Chondrocyte (in vitro differentiated cells): ENCODE measurements at regions not wholly inside any gene's neighbourhood (a gene's known extent, or its start where the extent isn't known, plus 50 kb on each side); places are given as distances from the start of the nearest gene placed in this dataset.

Experiments used
- DNase-seq: peaks from one replicate; pipeline ENCODE4 v3.0.0; 2021; ENCODE audit warnings: mixed read lengths, low spot score
- H3K27ac Mint-ChIP-seq: one replicate; pipeline ENCODE4 v1.8.0; 2021; ENCODE audit warnings: mild to moderate bottlenecking, moderate library complexity, mixed read lengths; ENCODE audit not compliant: unreplicated experiment
- H3K27me3 Mint-ChIP-seq: 2 replicates; pipeline ENCODE4 v1.8.0; 2021; ENCODE audit warnings: low read depth, mixed read lengths
- H3K36me3 Mint-ChIP-seq: 2 replicates; pipeline ENCODE4 v1.8.0; 2021; ENCODE audit warnings: low read depth, mixed read lengths
- H3K4me1 Mint-ChIP-seq: 2 replicates; pipeline ENCODE4 v1.8.0; 2021; ENCODE audit warnings: low read depth, mild to moderate bottlenecking, mixed read lengths
- H3K4me3 Mint-ChIP-seq: one replicate; pipeline ENCODE4 v1.8.0; 2021; ENCODE audit warnings: mild to moderate bottlenecking, moderate library complexity, mixed read lengths; ENCODE audit not compliant: unreplicated experiment
- H3K9me3 Mint-ChIP-seq: 2 replicates; pipeline ENCODE4 v1.8.0; 2021; ENCODE audit warnings: low read depth, mixed read lengths
- TF ChIP-seq, protein P1 (sequence below): fragments of 200-600 bp; sonication (generic); IDR thresholded peaks from 2 replicates; pipeline ENCODE4 v1.5.0; 2021; ENCODE audit warnings: antibody characterized with exemption, mild to moderate bottlenecking, moderate library complexity

DNA sequence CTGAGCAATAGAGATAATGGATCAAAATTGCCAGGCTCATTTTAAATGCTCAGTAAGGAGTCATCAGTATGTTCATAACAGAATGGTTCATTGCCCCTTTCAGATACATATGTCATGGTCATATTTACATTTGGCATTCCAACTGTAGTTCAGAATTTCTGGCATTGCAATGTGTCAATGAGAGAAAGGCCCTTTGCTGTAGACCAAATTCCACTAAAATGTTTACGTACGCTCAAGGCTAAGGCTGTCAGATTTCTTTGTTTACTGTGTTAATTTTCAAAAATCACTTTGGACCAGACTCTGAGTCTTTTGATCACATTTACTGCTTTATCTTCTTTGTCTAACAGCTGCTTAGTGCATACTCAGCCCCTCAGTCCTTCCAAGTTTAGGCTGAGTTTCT lies 213.5 kb downstream of the PIK3C3 start:
- Mint-ChIP-seq H3K27ac (no peak overlapping the region), H3K4me3 (no peak overlapping the region), H3K27me3 (no peaks in the 10 kb centered on the region), H3K4me1 (no peaks in the 10 kb centered on the region), H3K9me3 (peaks cover 4% of the 10 kb centered on the region), H3K36me3 (peaks cover 2% of the 10 kb centered on the region)
- TF ChIP-seq, protein P1, sequence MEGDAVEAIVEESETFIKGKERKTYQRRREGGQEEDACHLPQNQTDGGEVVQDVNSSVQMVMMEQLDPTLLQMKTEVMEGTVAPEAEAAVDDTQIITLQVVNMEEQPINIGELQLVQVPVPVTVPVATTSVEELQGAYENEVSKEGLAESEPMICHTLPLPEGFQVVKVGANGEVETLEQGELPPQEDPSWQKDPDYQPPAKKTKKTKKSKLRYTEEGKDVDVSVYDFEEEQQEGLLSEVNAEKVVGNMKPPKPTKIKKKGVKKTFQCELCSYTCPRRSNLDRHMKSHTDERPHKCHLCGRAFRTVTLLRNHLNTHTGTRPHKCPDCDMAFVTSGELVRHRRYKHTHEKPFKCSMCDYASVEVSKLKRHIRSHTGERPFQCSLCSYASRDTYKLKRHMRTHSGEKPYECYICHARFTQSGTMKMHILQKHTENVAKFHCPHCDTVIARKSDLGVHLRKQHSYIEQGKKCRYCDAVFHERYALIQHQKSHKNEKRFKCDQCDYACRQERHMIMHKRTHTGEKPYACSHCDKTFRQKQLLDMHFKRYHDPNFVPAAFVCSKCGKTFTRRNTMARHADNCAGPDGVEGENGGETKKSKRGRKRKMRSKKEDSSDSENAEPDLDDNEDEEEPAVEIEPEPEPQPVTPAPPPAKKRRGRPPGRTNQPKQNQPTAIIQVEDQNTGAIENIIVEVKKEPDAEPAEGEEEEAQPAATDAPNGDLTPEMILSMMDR = no peak
- no peak for DNase-seq

DNA sequence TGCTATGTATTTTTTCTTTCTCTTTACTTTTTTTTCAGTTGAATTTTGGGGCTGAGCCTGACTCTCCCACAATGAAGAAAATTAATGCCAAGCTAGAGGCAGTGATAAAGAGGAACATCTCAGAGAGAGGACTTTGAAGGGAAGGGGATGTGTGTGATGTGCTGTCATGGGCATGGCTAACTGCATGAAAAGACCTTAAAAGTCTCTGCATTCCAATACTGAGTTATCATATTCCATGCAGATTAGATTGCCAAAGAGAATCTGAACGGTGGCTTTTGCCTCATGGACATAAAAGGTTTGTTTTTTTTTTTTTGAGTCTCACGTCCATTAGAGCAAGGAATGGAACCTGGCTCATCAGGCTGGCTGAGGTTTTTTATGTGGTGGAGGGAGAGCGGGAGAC lies 213.9 kb downstream of the PIK3C3 start:
- H3K4me1 Mint-ChIP-seq = no peaks in the 10 kb centered on the region
- H3K36me3 Mint-ChIP-seq = peaks cover 2% of the 10 kb centered on the region
- no peak overlapping the region for H3K27ac Mint-ChIP-seq
- H3K27me3 Mint-ChIP-seq = no peaks in the 10 kb centered on the region
- DNase-seq = no peak
- H3K4me3 Mint-ChIP-seq = no peak overlapping the region
- peaks cover 4% of the 10 kb centered on the region for H3K9me3 Mint-ChIP-seq
- TF ChIP-seq, protein P1 = no peak

DNA sequence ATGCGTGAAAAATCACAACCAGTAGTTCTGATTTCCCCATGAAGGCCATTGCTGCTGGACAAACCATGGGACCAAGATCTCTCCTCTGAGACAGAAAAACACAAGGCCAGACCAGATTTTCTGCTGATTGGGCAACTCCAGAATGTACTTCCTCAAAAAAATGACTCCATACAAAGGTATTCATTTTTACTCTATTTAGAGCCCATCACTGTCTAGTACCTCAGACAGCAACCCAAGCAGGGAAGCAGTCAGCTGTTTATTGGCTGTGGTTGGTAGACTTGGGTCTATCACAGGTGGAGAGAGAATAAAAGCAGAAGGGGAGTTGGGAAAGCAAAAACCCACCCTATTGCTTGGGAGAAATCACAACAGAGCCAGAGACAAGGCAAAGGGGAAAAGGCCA lies 219.9 kb downstream of the PIK3C3 start:
- Mint-ChIP-seq H3K36me3 (no peaks in the 10 kb centered on the region), H3K4me1 (no peaks in the 10 kb centered on the region), H3K27ac (no peak overlapping the region), H3K4me3 (no peak overlapping the region), H3K9me3 (no peaks in the 10 kb centered on the region), H3K27me3 (peaks cover 12% of the 10 kb centered on the region)
- TF ChIP-seq, protein P1 = no peak
- DNase-seq = no peak

DNA sequence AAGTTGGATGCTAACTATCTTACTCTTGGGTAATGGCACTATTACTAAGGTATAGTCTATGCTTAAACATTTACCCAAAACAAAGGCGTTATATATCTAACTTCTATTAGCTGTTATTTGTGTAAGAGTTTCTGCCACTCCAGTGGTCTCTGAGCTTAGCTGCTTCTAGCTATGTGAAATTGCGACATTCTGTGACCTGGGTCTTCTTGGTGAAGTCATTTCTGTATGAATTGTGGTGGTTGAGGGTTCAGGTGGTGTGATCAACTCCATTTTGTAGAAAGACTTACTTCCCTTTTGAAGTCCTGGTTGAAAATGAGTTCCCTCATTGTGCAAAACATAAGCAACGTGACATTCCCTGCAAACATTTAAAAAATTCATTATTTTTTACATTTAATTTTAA lies 221.6 kb downstream of the PIK3C3 start:
- no peaks in the 10 kb centered on the region for H3K4me1 Mint-ChIP-seq
- TF ChIP-seq, protein P1 = no peak
- H3K27ac Mint-ChIP-seq = no peak overlapping the region
- DNase-seq = no peak
- H3K9me3 Mint-ChIP-seq = no peaks in the 10 kb centered on the region
- H3K27me3 Mint-ChIP-seq = peaks cover 12% of the 10 kb centered on the region
- no peak overlapping the region for H3K4me3 Mint-ChIP-seq
- H3K36me3 Mint-ChIP-seq = no peaks in the 10 kb centered on the region

DNA sequence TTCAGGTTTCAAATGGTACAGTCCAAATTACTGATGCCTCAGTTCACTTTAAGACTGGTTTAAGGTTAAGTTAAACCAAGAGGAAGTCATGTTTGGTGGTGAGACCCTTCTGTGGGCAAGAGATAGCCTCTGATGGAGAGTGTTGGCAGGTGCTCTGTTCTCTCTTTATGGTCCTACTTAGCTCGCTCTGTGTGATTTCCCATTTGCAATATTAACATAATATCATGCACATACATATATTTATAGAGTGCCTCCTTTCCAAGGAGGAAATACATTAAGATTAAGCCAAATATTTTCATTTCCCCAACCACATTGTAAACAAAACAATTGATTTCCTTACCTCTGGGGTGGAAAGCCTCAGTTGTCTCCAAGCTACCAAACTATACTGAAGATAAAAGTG lies 222.4 kb downstream of the PIK3C3 start:
- no peaks in the 10 kb centered on the region for H3K36me3 Mint-ChIP-seq
- H3K4me3 Mint-ChIP-seq = no peak overlapping the region
- peaks cover 12% of the 10 kb centered on the region for H3K27me3 Mint-ChIP-seq
- H3K9me3 Mint-ChIP-seq = no peaks in the 10 kb centered on the region
- no peak overlapping the region for H3K27ac Mint-ChIP-seq
- no peaks in the 10 kb centered on the region for H3K4me1 Mint-ChIP-seq
- no peak for DNase-seq
- TF ChIP-seq, protein P1 = no peak
